HG03108 (cell line): ENCODE measurements at regions not wholly inside any gene's neighbourhood (a gene's known extent, or its start where the extent isn't known, plus 50 kb on each side); places are given as distances from the start of the nearest gene placed in this dataset.
"Not testable (repeated sequence)": the region's sequence is repeated elsewhere in the genome, so short reads cannot be mapped to it uniquely, and the experiment has no call there.

Experiments used
- ATAC-seq: cut with Tn5 transposase; IDR thresholded peaks from one replicate; pipeline ENCODE4 v1.9.1; 2021; ENCODE audit warnings: moderate library complexity; ENCODE audit not compliant: unreplicated experiment

DNA sequence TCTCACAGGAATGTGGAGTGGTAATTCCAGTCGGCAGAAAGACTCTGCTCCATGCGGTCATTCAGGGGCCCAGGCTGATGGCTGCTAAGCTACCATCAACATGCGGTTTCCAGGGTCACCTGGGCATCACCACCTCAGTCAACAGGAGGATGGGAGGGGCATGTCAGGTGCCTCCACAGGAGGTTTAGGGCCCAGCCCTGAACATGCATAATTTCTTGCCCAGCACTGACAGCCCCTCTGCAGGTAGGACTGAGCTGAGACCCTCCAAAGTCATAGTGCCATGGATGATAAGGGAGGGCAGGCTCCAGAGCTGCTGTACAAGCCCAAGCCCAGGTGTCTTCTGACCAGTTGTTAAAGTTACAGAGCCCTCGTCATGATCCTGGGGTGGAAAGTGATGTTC, 244.0 kb upstream of the SFSWAP start:
- no peak for ATAC-seq

DNA sequence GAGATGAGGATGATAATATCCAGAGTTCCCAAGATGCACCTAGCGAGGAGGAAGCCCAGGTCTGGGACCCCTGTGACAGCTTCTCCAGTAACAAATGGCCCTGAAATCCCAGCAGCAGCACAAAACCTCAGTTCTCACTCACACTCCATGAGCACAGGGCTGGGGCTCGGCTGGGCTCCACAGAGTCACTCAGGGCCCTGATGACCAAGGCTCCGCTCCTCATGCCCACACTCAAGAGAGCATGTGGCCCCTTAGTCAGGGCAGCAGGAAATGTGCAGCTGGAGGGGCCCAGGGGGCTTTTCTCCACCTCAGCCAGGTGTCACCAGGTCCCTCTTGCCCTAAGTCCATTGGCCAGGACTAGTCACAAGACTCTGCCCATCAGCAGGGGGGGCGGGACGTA, 242.7 kb upstream of the SFSWAP start:
- ATAC-seq: no peak

DNA sequence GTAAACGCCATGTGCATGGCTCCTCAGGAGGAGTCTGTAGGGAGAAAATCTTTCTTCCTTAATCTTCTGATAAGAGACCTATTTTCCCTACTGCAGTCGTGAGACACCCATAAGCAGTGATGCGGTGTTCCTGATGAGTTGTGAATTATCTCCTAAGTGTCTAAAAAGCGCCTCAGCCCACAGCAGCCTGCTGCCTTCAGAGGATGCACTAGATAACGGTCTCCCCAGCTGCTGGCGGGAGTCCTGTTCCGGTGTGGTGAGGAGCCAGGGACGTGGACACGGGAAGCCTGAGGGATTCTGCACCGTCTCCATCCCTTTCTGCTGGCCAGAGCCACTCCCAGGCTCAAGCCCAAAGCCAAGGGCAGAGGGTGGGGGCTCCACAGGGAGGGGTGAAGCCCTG, 240.9 kb upstream of the SFSWAP start:
- ATAC-seq: not testable (repeated sequence)

DNA sequence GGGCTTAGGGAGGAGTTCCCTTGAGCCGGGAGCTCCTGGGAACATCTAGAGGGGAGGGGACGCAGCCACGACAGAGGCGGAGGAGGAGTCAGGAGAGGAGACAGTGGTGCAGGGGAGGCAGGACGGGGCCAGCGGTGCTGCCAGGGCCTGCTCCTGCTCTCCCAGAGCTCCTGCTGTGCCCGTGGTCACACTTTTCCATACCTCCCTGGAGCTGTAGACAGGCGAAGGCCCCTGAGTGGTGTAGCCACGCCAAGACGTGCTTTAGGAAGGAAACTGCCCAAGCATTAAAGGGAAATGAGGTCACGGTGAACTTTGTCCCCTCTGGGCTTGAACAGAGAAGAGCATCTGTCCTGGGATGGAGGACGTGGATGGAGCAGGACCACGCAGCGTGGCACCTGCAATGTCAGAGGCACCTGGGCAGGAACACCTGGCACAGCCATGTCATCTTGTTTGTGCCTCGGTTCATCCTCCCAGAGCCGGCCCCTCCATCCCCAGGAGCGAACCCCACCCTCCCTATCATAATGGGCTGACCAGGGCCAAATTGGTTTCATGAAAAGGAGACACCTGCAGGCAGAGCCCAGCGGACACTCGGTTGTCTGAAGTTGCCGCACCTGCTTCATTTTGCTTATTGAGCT, 239.5 kb upstream of the SFSWAP start:
- no peak for ATAC-seq

DNA sequence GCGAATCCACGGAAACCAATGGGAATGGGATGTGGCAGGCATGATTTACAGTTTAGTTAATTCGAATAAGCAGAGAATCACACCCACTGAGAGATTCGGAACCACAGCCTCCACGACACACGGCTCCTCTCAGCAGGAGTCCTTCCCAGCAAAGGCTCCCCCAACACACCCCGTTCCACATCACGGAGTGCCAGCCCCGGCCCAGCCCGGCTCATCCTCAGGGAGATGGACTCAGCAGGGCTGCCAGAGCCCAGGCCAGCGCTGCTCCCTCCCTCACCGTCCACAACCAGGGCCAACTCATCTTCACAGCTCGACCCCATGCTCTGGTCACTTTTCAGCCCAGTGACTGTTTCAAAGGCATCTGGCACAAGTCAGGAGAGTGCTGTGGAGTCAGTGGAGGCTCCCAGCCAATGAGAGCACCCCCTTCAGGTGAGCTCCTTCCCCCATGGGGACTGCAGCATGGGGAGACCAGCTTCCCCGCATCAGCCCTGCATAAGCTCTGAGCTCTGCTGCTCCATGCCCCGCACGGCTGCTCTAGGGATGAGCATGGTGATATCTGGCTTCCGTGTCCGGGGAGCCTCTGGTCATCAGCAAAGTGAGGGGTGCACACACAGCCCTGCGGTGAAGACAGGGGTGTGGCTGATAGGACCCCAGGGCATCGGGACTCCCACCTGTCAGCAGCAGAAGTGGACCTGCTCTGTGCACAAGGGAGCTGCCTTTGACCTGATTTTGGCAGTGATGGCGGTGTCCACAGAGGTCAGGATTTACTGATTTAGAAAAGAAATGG, 238.8 kb upstream of the SFSWAP start:
- no peak for ATAC-seq

DNA sequence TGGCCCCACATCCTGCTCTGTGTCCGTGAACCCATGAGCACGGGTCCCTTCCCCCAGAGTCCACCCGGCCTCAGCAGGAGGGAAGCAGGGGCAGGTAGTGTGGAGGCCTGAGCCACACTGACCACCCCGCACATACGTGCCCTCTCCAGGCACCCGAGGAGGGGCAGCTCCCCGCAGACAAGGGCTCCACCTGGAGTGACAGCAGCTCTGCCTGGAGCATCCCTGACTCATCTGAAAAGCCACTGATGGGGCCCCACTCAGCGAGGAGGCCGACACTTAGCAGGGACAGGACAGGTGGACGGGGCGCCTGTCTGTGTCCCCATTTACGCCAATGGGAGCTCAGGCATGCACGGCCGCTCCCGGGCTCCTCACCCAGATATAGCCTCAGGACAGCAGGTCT, 237.6 kb upstream of the SFSWAP start:
- no peak for ATAC-seq

DNA sequence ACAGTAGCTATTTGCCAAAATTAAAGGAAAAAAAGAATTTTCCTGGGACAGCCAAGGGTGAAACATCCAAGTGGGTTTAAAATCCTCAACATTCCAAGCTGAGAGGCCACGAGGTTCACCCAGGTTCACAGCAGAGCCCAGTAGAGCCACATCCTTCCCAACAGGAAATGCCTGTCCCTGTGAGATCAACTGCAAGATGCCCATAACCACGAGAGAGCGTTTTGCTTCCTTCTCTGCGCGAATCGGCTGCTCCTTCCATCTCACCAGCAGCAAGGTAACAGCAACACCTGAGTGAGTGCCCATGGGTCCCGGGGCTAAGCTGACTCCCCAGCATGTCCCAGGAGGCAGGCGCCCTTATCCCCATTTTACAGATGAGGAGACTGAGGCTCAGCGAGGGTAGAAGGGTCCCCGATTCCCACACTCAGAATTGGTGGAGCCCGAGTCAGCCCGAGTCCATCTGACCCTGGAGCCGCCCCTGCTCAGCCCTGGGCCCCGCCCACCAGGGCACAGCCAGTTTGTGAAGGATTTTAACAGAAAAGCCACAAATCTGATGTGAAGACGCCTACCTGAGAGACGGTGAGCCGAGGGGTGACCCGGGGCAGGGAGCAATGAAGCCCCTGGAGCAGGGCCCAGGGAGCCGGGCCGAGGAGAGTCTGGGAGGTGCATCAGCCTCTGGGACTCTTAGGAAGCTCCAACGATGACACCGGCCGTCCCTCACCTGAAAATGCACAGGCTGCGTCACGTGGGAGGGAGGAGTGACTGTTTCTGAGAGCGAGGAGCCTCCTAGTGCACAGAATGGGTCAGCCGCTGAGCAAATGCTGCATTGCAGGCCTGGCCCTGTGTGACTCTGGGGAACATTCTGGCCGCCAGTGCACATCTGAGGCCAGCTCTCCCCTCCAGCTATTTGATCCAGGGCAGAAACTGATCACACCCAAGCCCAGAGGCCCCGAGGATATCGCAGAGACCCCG, 236.9 kb upstream of the SFSWAP start:
- no peak for ATAC-seq

DNA sequence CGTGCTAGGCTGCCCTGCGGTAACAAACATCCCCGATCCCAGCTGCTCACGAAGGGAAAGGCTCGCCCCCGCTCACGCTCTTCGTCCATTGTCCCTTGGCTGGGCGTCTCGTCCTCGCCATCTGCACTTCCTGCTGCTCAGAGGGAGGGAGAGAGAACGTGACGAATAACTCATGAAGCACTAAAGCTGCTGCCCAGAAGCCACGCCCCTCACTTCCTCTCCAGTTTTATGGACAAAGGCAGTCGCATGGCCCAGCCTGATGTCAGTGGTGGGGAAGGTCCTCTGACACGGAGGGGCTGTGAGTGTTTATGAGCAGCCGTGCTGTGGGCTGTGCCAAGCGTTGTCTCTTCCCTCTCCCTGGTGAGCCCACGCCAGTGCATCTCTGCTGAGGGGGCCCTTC, 235.9 kb upstream of the SFSWAP start:
- not testable (repeated sequence) for ATAC-seq

DNA sequence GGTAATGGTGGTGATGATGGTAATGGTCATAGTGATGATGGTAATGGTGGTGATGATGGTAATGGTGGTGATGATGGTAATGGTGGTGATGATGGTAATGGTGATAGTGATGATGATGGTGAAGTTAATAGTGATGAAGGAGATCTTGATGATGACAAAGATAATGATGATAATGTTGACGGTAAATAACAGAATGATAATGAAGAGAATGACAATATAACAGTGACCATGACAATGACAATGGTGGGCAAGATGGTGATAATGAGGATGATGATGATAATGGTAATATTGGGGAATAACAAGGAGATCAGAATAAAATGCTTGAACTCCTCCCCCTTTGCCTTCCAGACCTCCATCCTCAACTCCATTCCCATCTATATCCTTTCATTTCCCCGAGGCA, 233.3 kb upstream of the SFSWAP start:
- no peak for ATAC-seq

DNA sequence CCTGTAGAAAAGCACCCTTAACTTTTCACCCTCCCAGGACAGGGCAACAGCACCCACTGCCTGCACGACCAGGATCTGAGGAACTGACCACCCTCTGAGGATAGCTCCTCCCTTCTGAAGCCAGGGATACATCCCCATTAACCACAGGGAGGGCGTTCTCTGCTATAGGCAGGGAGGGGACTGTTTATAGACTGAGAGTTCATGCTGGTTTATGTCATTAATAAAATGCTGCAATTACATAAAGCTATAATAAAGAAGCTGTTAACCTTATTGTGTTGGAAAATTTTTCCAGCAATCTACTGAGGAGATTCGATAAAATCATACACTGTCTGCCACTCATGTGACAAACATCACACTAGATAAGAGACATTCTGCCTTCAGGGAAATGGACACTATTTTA, 232.4 kb upstream of the SFSWAP start:
- no peak for ATAC-seq

DNA sequence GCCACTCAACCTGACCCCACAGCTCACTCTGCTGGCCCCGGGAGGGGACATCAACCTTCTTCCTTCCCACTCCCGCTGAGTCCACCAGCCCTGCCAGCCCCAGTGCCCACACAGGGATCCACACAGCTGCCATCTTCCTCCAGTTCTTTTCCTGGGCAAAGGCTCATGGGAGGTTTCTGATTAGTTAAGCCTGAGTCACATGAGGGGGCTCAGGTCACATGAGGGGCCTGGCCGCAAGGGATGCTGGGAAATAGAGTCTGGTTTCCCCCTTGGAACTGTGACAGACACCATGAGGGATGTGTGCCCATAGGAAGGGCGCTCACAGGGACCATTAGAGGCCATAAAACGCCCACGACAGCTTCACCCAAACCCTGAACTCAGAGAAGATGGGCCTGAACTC, 228.7 kb upstream of the SFSWAP start:
- ATAC-seq: no peak

DNA sequence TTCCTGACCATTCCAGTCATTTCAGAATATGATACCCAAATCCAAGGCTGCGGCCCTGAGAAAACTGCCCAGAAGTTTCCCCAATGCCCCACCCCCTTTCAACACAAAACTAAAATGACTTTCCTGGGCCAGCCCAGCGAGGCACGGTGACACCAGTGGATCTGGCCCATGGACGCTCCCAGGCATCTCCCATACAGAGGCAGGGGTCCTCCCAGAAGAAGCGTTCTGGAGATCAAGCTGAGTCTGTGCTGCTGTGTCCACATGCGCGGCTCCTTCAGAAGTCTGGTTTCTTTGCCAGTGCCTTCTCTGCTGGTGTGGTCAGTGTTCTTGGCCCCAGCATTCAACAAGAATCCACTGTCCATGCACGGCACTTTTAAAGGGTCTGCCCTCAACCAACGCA, 228.2 kb upstream of the SFSWAP start:
- ATAC-seq: no peak

DNA sequence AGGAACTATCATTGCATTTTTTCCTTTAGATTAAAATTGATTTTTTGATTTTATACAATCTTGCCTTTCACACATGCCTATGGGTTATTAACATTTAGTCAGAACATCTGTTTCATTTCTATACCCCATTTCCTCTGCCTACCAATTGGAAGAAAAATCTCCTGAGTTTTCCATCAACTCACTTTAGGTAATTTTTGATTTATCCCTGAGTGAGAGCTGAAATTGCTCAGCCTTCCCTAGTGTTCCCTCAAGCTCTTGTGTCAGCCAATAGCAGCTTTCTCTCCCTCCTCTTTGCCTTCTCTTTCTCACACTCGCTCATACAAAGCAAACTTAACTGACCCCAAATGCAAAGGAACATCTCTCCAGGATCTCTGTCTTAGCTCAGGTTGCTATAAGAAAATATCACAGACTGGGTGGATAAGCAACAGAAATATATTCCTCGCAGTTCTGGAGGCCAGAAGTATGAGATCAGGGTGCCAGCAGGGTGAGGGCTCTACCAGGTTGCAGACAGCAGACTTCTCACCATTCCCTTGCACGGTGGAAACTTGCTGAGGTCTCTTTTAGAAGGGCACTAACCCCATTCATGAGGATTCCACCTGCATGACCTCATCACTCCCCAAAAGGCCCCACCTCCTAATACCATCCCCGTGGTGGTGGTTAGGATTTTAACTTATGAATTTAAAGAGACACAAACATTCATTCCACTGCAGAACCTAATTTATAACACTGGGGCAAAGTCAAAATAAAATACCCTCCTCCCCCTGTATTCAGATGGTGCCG, 224.2 kb upstream of the SFSWAP start:
- ATAC-seq: no peak

DNA sequence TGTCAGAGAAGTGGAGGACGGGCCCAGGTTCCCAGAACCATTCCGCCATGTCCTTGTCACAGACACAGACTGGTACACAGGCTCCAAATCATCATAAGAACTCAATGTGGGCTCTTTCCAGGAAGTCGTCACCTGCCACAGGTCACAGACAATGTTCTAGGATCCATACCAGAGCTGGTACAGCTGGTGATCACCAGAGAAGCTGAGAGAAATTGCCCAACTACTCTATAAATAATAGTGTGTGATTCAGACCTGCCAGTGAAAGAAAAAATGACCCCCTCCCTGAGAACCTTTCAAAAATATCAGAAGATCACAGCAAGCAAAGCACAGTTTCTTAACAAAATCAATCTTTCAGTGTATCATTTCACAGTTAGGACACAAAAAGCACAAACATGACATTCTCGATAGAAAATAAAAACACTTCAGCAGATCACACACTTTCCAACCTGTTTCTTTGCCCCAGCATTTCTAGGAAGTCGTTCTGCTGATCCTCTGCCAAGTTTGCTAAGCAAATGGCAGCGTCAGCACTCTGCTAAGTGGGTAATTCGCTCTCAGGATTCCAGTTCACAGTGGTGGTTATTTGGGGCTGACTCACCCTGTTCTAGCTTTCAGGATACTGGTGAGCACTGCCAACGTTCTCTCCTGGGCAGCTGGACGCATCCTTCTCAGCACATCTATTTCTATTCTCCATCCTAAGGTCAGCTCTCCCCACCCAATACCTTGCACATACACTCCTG, 223.3 kb upstream of the SFSWAP start:
- ATAC-seq: no peak

DNA sequence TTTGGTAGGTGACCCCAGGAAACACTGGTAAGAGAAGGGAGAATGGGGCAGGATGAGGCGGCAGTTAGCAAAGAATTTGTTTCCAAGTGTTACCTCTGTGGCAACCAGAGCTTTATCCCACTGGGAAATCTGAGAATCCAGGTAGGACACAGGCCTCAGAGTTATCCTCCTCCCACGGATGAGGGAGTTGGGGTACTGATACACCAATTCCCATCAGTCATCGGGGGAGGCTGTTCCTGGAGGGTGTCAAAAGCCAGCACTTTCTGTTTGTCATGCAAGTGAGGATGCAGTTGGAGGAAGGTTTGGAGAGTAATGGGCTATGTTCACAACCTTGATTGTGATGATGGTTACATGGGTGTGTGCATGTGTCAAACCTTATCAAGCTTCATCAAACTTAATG, 221.2 kb upstream of the SFSWAP start:
- no peak for ATAC-seq

DNA sequence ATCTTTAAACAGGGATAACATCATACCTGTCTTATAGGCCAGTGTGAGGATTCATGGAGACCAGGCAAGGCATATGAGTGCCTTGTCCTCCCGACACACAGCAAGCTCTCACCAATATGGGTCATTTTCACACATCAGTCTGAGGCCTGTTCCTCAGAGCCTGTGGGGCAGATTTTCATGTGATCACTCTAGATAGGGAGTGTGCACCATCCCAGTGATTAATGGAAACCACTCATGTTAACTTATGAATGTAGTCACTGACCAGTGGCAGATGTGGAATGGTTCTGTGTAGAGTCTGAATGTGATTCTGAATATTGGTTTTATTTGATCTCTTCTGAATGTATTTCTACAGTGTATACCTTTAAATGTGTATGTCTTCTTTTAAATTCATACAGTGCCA, 219.7 kb upstream of the SFSWAP start:
- no peak for ATAC-seq

DNA sequence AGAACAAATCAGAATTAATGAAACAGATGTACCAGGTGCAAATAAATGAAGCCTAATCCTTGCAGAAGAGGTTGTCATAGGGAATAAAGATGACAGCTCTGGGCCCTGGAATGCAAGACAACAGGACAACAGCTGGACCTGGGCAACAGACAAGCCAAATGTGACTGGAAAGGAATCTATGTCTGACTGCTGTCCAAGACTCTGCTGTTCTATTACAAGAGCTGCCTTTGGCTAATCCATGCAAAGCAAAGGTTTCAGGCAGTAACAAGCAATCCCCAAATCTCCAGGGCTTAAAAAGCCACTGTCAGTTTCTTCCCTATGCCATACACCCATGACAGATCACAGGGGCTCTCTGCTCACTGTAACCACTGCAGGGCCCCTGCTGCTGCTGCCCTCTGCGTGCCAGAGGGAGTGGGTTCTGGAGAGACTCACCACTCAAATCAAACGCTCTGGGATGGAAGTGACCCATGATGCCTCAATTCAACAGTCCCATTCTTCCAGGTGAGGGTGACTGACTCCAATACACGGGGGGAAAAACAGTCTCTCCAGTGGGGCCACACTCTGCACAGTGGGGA, 218.9 kb upstream of the SFSWAP start:
- no peak for ATAC-seq

DNA sequence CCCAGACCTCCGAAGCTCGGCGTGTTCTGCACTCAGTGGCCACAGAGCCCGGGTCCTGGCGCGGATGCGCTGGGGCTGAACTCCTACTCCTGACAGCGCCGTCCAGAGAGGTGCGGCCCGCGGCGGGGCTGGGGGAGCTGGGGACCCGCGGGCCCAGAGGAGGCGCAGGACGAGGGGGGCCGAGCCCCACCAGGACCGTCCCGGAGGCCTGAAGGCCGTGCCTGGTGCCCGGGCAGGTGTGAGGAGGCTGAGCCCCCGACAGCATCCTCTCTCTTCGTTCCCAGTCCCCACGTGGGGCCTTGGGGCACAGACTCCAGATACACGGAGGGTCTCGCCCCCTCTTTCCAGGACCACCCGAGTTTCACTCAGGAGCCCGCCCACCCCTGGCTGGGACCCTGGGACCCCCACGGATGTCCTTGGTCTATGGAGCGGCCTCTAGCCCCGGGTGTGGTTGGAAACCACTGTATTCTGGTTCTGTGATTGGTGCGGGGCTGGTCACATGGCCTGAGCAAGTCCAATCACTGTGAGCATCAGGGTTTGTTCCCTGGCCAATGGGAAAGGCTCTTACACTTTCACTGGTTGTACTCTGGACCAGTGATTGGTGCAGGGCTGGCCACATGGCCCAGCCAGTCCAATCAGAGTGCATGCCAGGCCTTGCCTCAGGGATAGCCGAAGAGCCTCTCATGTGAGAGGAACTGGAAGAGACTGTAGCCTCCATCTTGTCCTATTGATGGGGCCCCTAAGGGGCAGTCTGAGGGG, 217.6 kb upstream of the SFSWAP start:
- ATAC-seq: no peak

DNA sequence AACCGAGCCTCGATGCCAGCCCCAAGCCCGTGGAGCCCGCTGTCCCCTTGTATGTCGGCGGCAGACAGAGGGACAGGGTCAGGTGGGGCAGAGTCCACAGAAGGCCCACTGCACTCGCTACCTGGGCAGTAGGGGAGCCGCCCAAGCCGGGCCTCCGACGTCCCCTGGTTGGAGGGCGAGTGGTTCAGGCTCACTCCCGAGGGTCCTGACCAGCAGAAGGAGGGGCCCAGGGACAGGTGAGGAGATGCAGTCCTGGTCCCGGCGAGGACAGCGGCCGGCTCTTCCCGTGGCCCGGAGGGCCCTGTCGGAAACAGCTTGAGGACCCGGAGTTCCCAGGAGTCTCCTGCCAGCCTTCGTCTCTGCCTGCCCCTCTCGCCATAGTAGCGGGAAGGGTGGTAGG, 216.7 kb upstream of the SFSWAP start:
- ATAC-seq: no peak
